ENCODE measurements at regions not wholly inside any gene's neighbourhood (a gene's known extent, or its start where the extent isn't known, plus 50 kb on each side); places are given as distances from the start of the nearest gene placed in this dataset.

GRCh38 chr9:79242489-79242888 is 329.3 kb upstream of the TLE4 start:
- DNase-seq (ENCODE audit: low spot score) = no peak

GRCh38 chr9:79246170-79246569 is 325.6 kb upstream of the TLE4 start:
- DNase-seq (ENCODE audit: low spot score) = no peak

GRCh38 chr9:79247021-79247420 is 324.7 kb upstream of the TLE4 start:
- DNase-seq (ENCODE audit: low spot score) = no peak

- DNase-seq (ENCODE audit: low spot score) = no peak
Observed at GRCh38 chr9:79250806-79251205, 321.0 kb upstream of the TLE4 start.

GRCh38 chr9:79254900-79255650 is 316.7 kb upstream of the TLE4 start:
- no peak for DNase-seq (ENCODE audit: low spot score)

GRCh38 chr9:79255651-79256260 is 316.0 kb upstream of the TLE4 start:
- no peak for DNase-seq (ENCODE audit: low spot score)

- no peak for DNase-seq (ENCODE audit: low spot score)
Observed at GRCh38 chr9:79256691-79257213, 315.0 kb upstream of the TLE4 start.

GRCh38 chr9:79257228-79257781 is 314.5 kb upstream of the TLE4 start:
- no peak for DNase-seq (ENCODE audit: low spot score)

- no peak for DNase-seq (ENCODE audit: low spot score)
Observed at GRCh38 chr9:79257790-79258351, 313.9 kb upstream of the TLE4 start.

- no peak for DNase-seq (ENCODE audit: low spot score)
Observed at GRCh38 chr9:79259858-79260257, 311.9 kb upstream of the TLE4 start.

- DNase-seq (ENCODE audit: low spot score) = no peak
Observed at GRCh38 chr9:79263628-79264027, 308.1 kb upstream of the TLE4 start.

- no peak for DNase-seq (ENCODE audit: low spot score)
Observed at GRCh38 chr9:79264041-79264440, 307.7 kb upstream of the TLE4 start.

- DNase-seq (ENCODE audit: low spot score) = no peak
Observed at GRCh38 chr9:79264511-79265355, 307.0 kb upstream of the TLE4 start.

- DNase-seq (ENCODE audit: low spot score) = no peak
Observed at GRCh38 chr9:79266986-79267385, 304.8 kb upstream of the TLE4 start.

- DNase-seq (ENCODE audit: low spot score) = no peak
Observed at GRCh38 chr9:79268806-79269205, 303.0 kb upstream of the TLE4 start.

GRCh38 chr9:79273311-79273710 is 298.5 kb upstream of the TLE4 start:
- DNase-seq (ENCODE audit: low spot score) = no peak

GRCh38 chr9:79279356-79279755 is 292.4 kb upstream of the TLE4 start:
- no peak for DNase-seq (ENCODE audit: low spot score)

GRCh38 chr9:79280691-79281090 is 291.1 kb upstream of the TLE4 start:
- DNase-seq (ENCODE audit: low spot score) = no peak

GRCh38 chr9:79284081-79284480 is 287.7 kb upstream of the TLE4 start:
- no peak for DNase-seq (ENCODE audit: low spot score)

- DNase-seq (ENCODE audit: low spot score) = no peak
Observed at GRCh38 chr9:79286992-79287707, 284.6 kb upstream of the TLE4 start.
